HG03159 (cell line): ENCODE measurements at regions not wholly inside any gene's neighbourhood (a gene's known extent, or its start where the extent isn't known, plus 50 kb on each side); places are given as distances from the start of the nearest gene placed in this dataset.

Experiments used
- ATAC-seq: cut with Tn5 transposase; IDR thresholded peaks from one replicate; pipeline ENCODE4 v1.9.1; 2021; ENCODE audit warnings: mild to moderate bottlenecking, moderate library complexity; ENCODE audit not compliant: unreplicated experiment

GRCh38 chr11:123378096-123378495 lies 52.0 kb upstream of the GRAMD1B start:
- no peak for ATAC-seq

DNA sequence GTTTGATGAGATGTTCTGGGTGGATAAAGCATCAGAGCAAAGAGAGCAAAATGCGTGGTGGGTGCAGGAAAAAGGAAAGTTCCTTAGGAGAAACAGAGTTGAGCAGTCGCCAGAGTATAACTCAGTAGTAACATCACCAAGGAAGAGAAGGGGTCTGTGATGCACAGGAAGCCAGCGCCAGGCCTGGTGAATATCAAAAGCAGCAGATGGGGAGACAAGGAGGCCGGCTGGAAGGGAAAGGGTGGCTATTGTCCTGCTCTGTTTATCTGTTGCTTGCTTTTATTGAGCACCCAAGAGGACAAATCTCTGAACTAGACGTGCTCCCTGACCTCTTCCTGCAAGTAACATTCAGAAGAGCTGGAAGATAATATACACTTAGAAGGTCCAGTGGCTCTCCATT lies 52.7 kb upstream of the GRAMD1B start:
- no peak for ATAC-seq

GRCh38 chr11:123375832-123376231 lies 54.2 kb upstream of the GRAMD1B start:
- ATAC-seq, result no peak

DNA sequence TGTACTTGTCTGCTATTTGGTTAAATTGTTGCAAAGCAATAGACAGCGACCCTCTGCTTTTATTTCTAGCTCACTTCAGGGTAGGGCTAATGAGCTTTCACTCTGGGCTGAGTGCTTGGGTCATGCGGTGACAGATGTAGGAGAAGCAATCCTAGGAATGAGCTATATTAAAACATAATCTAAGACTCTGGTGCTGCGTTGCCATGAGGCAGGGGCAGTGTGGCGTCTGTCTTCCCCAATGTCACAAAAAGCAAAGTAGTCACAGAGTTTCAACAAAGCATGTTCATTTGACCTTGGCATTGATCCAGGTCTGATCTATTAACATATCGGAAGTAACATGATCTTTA lies 55.5 kb upstream of the GRAMD1B start:
- ATAC-seq, result no peak

DNA sequence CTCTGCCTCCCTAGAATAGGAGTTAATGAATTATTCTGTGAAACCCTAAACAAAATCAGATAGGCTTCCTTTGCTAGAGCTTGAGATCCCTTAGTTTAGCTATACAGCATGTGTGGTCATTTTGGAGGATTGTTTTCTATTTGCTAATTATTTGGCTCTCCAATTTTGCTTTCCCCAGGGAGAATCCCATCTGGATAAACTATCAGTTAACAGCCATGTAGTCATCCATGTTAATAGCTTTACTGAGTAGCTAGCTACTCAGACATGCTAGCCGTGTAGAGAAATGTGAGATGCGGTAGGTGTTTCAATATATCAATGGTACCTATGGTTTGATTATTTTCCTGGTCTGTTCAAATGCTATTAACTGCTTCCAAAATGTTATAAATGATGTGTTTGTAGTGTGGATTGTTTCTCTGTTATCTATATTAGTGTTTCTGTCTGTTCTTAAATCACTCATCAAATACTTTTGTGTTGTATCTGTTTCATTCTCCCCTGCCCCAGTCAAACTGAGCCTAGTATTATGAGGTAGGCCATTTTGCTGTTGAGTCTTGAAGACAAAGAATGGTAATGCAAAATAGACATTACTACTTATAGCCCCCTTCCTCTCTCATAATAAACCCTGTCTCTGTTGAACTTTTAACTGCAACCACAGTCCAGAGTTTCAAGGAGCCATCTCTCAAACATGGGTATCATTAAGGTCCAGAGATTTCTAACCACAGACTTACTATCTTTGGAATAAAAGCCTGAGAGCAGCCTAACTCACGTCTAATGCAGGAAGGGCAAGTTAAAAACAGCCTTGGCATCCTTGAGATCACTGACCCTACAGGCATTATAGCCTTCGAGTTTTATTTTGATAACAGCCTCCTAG lies 56.1 kb upstream of the GRAMD1B start:
- no peak for ATAC-seq

DNA sequence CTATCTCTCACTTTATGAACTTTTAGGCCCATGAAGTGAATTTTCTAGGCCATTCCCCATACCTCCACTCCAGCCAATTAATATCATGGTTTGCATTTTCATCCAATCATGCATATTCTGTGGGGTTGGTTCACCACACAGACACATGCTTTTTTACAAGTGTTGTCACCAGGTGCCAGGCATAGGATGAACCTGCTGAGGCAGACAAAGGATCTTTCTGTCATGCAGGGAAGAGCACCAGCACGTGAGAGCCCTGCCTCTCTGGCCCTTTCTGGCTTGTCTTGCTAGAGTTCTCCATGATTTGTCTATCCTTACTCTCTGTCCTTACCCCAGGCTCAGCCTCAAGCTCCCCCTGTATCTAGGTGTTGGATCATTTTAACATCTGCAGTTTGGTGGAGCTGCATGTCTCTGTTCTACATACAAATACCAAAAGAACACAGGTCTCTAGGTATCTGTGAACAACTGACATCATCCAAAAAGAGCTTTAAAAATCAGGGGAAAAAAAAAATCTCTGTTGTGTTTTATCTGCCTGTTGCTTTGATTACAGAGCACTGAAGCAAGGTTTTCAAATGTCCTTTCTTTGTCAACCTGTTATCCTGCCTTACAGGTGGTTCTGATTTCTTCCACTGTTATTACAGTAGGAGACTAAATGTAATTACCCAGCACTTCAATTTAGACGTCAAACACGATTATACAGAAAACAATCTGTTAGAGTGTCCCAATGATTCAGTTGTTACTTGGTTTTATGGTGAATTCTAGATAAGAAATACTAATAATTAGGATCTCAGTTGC lies 58.4 kb upstream of the GRAMD1B start:
- ATAC-seq, result no peak

DNA sequence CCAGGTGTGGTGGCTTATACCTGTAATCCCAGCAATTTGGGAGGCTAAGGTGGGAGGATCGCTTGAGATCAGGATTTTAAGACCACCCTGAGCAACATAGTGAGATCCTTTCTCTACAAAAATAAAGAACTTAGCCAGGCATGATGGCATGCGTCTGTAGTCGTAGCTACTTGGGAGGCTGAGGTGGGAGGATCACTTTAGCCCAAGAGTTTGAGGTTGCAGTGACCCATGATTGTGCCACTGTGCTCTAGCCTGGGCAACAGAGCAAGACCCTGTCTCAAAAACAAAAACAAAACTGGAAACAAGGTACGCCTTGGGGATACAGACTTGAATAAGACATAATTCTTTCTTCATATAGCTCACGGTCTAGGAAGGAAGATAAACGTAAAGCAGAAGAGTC lies 63.1 kb upstream of the GRAMD1B start:
- ATAC-seq, result no peak

- no peak for ATAC-seq
These were observed 64.1 kb upstream of the GRAMD1B start for GRCh38 chr11:123365955-123366354.

GRCh38 chr11:123364080-123364479 lies 66.0 kb upstream of the GRAMD1B start:
- no peak for ATAC-seq

- ATAC-seq, result no peak
These were observed 66.5 kb upstream of the GRAMD1B start for GRCh38 chr11:123363556-123363955.

- no peak for ATAC-seq
These were observed 67.1 kb upstream of the GRAMD1B start for GRCh38 chr11:123362941-123363340.

GRCh38 chr11:123362186-123362585 lies 67.9 kb upstream of the GRAMD1B start:
- no peak for ATAC-seq

GRCh38 chr11:123361110-123361509 lies 69.0 kb upstream of the GRAMD1B start:
- ATAC-seq, result no peak

DNA sequence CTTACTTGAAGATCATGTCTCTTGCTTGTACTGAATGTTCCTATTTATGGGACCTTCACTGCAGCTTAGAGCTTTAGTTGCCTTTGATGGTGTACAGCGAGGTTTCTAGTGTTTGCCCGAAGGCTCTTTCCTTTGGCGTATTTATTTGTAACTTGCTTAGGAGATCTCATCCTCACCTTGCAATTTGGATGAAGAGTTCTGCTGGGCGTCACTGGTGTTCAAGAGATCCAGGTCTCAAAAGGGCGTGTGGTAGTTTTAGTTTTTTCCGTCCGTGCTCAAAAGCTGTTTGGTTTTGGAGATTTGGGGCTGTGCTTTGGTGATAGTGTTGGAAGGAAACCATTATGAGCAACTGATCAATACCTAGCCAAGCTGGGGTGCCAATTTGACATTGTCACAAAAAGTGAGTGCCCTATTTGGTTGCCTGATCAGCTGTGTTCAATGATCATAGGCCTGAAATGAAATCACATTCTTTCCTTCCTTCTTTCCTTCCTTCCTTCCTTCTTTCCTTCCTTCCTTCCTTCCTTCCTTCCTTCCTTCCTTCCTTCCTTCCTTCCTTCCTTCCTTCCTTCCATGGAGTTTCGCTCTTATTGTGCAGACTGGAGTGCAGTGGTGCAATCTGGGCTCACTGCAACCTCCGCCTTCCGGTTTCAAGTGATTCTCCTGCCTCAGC lies 69.7 kb upstream of the GRAMD1B start:
- no peak for ATAC-seq

DNA sequence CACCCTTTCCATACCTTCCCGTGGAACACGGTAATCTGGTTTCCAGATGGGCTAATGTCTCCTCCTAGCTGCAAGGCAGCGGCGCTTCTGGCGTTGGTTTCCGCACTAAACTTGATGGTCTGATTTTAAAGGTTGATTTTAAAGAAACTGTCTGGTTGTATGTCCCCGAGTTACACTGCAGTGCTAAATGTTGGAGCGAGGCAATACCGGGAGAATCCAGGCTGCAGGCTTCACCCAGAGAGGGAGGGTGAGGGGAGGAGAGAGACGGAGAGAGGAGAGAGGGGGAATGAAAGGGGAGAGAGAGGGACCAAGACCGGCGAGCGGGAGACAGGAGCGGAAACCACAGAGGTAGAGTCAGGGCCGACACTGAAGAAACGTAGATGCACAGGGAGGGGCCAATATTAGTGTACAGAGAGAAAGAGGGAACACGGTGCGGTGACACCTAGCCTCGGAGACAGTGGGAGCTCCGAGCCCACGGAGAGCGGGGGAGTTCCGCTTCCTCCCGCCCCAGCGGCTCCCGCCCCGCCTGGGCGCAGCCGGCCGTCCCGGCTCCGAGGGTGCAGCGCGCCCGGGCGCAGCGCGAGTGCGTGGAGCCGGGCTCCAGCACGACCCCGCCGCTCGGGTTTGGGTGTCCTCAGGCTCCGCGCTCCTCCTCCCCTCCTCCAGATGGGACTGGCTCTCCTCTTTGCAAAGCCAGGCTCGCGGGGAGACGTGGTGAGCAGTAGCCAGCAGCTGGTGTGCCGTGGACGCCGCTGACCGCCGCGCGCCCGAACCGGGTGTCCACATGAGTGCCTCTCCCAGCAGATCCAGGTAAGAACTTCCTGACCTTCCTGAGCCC lies 71.9 kb upstream of the GRAMD1B start:
- ATAC-seq, result no peak

DNA sequence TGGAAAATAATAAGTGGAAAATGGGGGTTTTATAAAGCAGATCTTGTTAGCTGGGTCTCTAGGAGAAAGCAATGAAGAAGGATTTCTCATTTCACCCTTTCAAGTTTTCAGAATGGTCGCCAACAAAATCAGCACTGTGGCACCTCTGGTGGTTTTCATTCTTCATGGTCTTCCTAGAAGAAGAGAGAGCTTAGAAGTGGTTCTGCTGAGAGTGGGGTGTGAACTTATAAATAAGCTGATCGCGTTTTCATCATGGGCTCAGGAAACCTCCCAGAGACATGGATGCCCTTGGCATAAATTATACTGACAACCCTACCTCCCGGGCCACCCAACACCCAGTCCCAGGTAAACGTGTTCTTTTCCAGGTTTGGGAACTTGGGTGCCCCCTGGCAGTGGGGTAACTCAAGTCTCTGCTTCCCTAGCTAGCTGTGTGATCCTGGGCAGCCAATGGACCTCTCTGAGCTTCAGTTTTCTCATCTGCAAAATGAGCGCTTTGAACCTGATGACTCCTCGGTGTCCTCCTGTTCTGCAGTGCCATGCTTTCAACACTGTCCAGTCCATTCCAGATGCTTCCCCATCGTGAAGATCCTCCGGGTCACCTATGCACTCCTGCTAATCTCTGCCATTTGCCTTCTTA lies 72.6 kb upstream of the GRAMD1B start:
- ATAC-seq, result no peak

- ATAC-seq, result no peak
These were observed 73.5 kb upstream of the GRAMD1B start for GRCh38 chr11:123356539-123356938.

GRCh38 chr11:123354371-123354975 lies 75.6 kb upstream of the GRAMD1B start:
- no peak for ATAC-seq

GRCh38 chr11:123351375-123351774 lies 78.7 kb upstream of the GRAMD1B start:
- ATAC-seq, result no peak

GRCh38 chr11:123349382-123349781 lies 80.7 kb upstream of the GRAMD1B start:
- no peak for ATAC-seq
